ENCODE measurements at regions not wholly inside any gene's neighbourhood (a gene's known extent, or its start where the extent isn't known, plus 50 kb on each side); places are given as distances from the start of the nearest gene placed in this dataset.

- TF ChIP-seq POLR2A (IDR thresholded peaks at IDR 0.05) = no peak
- TF ChIP-seq CTCF (IDR thresholded peaks at IDR 0.05) = no peak
- 61 to 67% methylated on average over 3 of the region's 3 CpGs for WGBS, 2 donors
- H3K4me3 ChIP-seq (ENCODE audit: low read depth, poor library complexity, severe bottlenecking) = no peak overlapping the region
- no peak for DNase-seq (ENCODE audit: low spot score in 2 of 2)
- intact Hi-C loops (cut with DNase I; ENCODE audit: low total_unique reads) = no loop called here
These were observed 243.0 kb upstream of the PROX1 start for GRCh38 chr1:213744780-213745179.

DNA sequence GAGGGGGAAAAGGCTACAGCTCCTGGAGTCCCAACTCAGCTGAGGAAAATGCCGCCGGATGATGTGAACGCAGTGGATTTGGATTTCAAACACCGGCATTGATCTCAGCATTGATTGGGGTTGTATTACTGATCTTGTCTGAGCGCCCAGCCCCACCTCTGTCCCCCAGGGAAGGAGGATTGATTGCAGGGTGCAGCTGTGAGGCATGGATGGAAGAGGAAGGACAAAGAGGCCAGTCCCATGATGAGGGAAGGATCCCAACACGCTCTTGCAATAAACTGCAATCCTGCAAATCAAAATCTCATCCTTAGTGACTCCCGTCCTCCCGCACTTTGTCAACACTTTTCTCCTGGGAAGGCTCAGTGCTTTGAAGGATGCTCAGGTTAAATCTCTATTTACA, 242.3 kb upstream of the PROX1 start:
- no peak for TF ChIP-seq POLR2A (IDR thresholded peaks at IDR 0.05)
- H3K4me3 ChIP-seq (ENCODE audit: low read depth, poor library complexity, severe bottlenecking) = no peak overlapping the region
- WGBS, 2 donors = 84 to 89% methylated on average over 8 of the region's 8 CpGs
- intact Hi-C loops (cut with DNase I; ENCODE audit: low total_unique reads) = no loop called here
- no peak for DNase-seq (ENCODE audit: low spot score in 2 of 2)

DNA sequence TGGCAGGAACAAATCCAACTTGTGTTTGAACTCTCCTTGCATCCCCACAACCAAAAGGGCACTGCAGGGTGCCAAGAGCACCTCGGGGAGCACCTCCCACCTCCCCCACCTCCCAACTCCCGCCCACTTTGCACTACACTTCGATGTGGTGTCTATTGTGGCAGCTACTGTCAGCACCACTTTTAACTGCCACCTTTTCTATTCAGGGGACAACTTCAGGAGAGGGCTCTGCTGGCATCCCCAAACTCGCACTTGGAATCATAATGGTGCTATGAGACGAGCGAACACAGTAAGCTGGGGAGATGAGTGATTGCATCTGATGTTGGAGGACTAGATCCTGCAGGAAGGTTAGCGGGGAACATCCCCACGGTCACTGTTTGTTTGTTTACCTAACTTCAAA, 238.2 kb upstream of the PROX1 start:
- no peak for DNase-seq (ENCODE audit: low spot score in 2 of 2)
- intact Hi-C loops (cut with DNase I; ENCODE audit: low total_unique reads) = no loop called here
- 78 to 81% methylated on average over 8 of the region's 8 CpGs for WGBS, 2 donors
- H3K4me3 ChIP-seq (ENCODE audit: low read depth, poor library complexity, severe bottlenecking) = no peak overlapping the region
- TF ChIP-seq POLR2A (IDR thresholded peaks at IDR 0.05) (no peak), CTCF (IDR thresholded peaks at IDR 0.05) (no peak)

DNA sequence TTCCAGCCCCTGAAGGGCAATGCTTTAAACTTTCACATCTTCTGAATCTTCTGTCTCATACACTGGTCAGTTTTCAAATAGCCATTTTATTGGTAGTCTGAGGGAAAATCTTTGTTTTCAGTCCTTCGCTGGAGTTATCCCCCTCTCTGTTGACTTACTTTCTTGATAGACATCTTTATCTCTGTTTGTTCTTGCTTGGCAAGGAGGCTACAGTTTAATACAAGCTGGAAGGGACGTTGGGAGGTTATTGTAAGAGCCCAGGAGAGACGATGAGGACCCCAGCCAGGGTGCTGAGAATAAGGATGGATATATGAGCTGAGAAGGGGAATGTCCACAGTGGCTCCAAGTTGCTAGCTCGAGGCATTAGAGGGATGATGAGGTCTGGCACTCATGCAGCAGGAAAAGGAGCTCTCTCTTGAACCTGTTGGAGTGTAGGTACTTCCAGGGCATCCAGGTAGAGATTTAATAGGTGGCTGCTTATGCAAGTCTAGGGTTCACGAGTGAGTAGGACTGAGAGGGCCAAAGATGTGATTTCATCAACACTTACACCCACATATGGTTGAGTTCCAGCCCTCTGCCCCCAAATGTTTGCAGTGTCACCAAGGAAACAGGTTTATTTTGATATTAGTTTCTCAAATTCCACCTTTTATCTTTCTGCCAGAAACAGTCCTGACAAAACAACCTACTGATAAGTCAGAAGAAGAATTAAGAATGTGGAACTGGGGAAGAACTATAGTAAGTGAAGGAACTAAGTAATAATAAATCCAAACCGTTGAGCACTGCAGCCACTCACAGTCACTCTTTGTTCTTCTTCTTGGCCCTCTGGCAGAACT, 237.3 kb upstream of the PROX1 start:
- H3K4me3 ChIP-seq (ENCODE audit: low read depth, poor library complexity, severe bottlenecking) = no peak overlapping the region
- 43 to 59% methylated on average over 6 of the region's 6 CpGs for WGBS, 2 donors
- DNase-seq (ENCODE audit: low spot score in 2 of 2) = no peak
- intact Hi-C loops (cut with DNase I; ENCODE audit: low total_unique reads) = no loop called here
- TF ChIP-seq POLR2A (IDR thresholded peaks at IDR 0.05) (no peak), CTCF (IDR thresholded peaks at IDR 0.05) (no peak)

DNA sequence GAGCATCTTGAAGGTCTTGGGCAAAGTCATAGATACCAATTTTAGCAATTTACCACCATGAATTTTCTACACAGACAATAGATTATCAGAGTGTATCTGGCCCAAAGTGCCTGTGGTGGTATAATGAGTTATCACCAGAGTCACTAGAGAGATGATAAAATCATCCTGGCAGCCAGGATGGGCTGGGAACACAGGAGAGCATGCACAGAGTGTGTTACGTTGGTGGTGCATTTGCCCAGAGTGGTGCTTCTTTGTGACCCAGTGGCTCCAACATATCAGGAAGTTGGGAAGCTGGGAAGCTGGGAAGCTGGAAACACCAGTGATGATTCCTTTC, 236.7 kb upstream of the PROX1 start:
- no peak for TF ChIP-seq CTCF (IDR thresholded peaks at IDR 0.05)
- TF ChIP-seq POLR2A (IDR thresholded peaks at IDR 0.05) = no peak
- 45 to 48% methylated on average over 1 of the region's 1 CpG for WGBS, 2 donors
- intact Hi-C loops (cut with DNase I; ENCODE audit: low total_unique reads) = no loop called here
- DNase-seq (ENCODE audit: low spot score in 2 of 2) = no peak
- no peak overlapping the region for H3K4me3 ChIP-seq (ENCODE audit: low read depth, poor library complexity, severe bottlenecking)

- no peak for DNase-seq (ENCODE audit: low spot score in 2 of 2)
- TF ChIP-seq POLR2A (IDR thresholded peaks at IDR 0.05) (no peak), CTCF (IDR thresholded peaks at IDR 0.05) (no peak)
- 69 to 72% methylated on average over 6 of the region's 6 CpGs for WGBS, 2 donors
- intact Hi-C loops (cut with DNase I; ENCODE audit: low total_unique reads) = no loop called here
- H3K4me3 ChIP-seq (ENCODE audit: low read depth, poor library complexity, severe bottlenecking) = no peak overlapping the region
These were observed 228.2 kb upstream of the PROX1 start for GRCh38 chr1:213759359-213760181.

Measured in lower leg skin (tissue), 4 donors.